ENCODE measurements at regions not wholly inside any gene's neighbourhood (a gene's known extent, or its start where the extent isn't known, plus 50 kb on each side); places are given as distances from the start of the nearest gene placed in this dataset.

- no peak for TF ChIP-seq CTCF (IDR thresholded peaks at IDR 0.05)
- TF ChIP-seq POLR2A (IDR thresholded peaks at IDR 0.05), result no peak
These were observed 262.0 kb downstream of the HTR1A start for GRCh38 chr5:63700241-63700640.
